ENCODE measurements at regions not wholly inside any gene's neighbourhood (a gene's known extent, or its start where the extent isn't known, plus 50 kb on each side); places are given as distances from the start of the nearest gene placed in this dataset.

DNA sequence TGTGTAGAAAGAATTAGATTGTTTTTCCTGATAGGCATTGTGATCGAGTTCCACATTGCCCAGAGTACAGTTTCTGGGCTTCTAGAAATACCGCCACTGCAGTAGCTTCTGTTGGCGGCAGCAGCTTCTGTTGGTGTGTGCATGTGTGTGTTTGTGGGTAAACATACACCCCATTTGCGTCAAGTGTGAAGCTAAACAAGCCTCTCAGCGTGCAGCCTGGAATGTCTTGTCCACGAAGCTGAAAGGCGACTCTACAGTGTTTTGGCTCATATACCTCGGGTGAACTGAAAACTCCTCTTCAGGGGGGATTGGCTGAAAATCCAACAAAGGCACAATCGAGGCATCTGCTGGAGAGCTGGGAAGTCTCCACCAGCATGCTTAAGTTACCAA is 112.0 kb upstream of the E2F8 start (continued):
- TF ChIP-seq, protein P1, sequence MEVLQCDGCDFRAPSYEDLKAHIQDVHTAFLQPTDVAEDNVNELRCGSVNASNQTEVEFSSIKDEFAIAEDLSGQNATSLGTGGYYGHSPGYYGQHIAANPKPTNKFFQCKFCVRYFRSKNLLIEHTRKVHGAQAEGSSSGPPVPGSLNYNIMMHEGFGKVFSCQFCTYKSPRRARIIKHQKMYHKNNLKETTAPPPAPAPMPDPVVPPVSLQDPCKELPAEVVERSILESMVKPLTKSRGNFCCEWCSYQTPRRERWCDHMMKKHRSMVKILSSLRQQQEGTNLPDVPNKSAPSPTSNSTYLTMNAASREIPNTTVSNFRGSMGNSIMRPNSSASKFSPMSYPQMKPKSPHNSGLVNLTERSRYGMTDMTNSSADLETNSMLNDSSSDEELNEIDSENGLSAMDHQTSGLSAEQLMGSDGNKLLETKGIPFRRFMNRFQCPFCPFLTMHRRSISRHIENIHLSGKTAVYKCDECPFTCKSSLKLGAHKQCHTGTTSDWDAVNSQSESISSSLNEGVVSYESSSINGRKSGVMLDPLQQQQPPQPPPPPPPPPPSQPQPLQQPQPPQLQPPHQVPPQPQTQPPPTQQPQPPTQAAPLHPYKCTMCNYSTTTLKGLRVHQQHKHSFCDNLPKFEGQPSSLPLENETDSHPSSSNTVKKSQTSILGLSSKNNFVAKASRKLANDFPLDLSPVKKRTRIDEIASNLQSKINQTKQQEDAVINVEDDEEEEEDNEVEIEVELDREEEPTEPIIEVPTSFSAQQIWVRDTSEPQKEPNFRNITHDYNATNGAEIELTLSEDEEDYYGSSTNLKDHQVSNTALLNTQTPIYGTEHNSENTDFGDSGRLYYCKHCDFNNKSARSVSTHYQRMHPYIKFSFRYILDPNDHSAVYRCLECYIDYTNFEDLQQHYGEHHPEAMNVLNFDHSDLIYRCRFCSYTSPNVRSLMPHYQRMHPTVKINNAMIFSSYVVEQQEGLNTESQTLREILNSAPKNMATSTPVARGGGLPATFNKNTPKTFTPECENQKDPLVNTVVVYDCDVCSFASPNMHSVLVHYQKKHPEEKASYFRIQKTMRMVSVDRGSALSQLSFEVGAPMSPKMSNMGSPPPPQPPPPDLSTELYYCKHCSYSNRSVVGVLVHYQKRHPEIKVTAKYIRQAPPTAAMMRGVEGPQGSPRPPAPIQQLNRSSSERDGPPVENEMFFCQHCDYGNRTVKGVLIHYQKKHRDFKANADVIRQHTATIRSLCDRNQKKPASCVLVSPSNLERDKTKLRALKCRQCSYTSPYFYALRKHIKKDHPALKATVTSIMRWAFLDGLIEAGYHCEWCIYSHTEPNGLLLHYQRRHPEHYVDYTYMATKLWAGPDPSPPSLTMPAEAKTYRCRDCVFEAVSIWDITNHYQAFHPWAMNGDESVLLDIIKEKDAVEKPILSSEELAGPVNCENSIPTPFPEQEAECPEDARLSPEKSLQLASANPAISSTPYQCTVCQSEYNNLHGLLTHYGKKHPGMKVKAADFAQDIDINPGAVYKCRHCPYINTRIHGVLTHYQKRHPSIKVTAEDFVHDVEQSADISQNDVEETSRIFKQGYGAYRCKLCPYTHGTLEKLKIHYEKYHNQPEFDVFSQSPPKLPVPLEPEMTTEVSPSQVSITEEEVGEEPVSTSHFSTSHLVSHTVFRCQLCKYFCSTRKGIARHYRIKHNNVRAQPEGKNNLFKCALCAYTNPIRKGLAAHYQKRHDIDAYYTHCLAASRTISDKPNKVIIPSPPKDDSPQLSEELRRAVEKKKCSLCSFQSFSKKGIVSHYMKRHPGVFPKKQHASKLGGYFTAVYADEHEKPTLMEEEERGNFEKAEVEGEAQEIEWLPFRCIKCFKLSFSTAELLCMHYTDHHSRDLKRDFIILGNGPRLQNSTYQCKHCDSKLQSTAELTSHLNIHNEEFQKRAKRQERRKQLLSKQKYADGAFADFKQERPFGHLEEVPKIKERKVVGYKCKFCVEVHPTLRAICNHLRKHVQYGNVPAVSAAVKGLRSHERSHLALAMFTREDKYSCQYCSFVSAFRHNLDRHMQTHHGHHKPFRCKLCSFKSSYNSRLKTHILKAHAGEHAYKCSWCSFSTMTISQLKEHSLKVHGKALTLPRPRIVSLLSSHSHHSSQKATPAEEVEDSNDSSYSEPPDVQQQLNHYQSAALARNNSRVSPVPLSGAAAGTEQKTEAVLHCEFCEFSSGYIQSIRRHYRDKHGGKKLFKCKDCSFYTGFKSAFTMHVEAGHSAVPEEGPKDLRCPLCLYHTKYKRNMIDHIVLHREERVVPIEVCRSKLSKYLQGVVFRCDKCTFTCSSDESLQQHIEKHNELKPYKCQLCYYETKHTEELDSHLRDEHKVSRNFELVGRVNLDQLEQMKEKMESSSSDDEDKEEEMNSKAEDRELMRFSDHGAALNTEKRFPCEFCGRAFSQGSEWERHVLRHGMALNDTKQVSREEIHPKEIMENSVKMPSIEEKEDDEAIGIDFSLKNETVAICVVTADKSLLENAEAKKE (CRISPR knock-in tag; IDR thresholded peaks at IDR 0.05), result no peak
- no peak for TF ChIP-seq JUNB (IDR thresholded peaks at IDR 0.05; ENCODE audit: unreplicated experiment)
- TF ChIP-seq NANOG (IDR thresholded peaks at IDR 0.05; ENCODE audit: borderline replicate concordance), result no peak
- TF ChIP-seq CREB1 (CRISPR knock-in tag; IDR thresholded peaks at IDR 0.05; ENCODE audit: low read depth), result no peak

DNA sequence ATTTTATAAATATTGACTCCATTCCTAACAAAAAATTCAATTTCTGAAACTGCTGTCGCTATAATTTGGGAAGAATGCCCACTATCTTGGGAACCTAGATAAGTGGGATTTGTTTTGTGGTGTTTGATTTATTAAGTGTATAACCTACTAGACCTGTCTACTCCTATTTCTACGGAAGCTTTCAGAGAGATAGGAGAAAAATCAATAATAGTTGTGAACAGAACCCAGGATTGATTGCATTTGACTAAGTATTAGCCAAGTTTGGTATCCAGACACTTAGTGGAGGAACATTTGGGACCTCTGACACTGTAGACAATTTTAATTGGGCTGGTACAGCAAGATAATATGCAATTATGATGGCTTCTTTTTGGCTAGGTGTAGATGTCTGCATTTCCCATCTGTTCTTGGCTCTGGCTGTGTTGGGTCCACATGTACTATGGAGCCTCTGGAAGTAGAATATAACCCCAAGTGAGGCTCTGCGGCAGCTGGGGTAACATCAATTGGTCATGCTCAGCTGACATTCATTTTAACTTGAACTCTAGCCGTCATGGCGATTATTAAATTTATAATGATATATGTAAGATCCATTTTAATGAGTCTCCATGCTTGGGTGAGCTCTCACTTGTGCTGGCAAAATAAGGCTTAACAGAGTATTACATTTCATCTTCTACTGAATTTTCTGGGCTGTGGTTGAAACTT is 111.5 kb upstream of the E2F8 start:
- peaks cover under 1% of the 10 kb centered on the region; the same call in 1 of the 2 replicates for H3K4me1 ChIP-seq (ENCODE audit: insufficient read depth)
- H4K20me1 ChIP-seq (replicated peaks; ENCODE audit: insufficient read depth), result no peaks in the 10 kb centered on the region
- H3K4me1 Mint-ChIP-seq, result no peaks in the 10 kb centered on the region
- peaks cover 18% of the 10 kb centered on the region for H3K27me3 ChIP-seq (ENCODE audit: insufficient read depth)
- H3K36me3 Mint-ChIP-seq (ENCODE audit: low read depth), result no peaks in the 10 kb centered on the region
- H3K27ac ChIP-seq (ENCODE audit: low read depth), result no peak overlapping the region
- no peak for ATAC-seq
- H3K79me2 ChIP-seq (replicated peaks; ENCODE audit: insufficient read depth), result no peaks in the 10 kb centered on the region
- no peaks in the 10 kb centered on the region for H3F3A ChIP-seq (replicated peaks; ENCODE audit: low read depth)
- DNase-seq (ENCODE audit: low spot score), result no peak
- 0 out of 2 replicates have a peak overlapping the region, but pooled peaks have one; percentile 52 for H2AFZ ChIP-seq
- no peak overlapping the region for H3K4me2 ChIP-seq
- no peak overlapping the region for H3K4me3 ChIP-seq
- H3K27ac Mint-ChIP-seq, result no peak overlapping the region
- peaks cover 16% of the 10 kb centered on the region for H3K27me3 Mint-ChIP-seq (ENCODE audit: insufficient read depth, low read depth, poor library complexity)
- H3K36me3 ChIP-seq (ENCODE audit: insufficient read depth), result no peaks in the 10 kb centered on the region
- no peak overlapping the region for H3K4me3 Mint-ChIP-seq
- H3K9me2 ChIP-seq (ENCODE audit: insufficient read depth), result no peaks in the 10 kb centered on the region
- H3K9me3 Mint-ChIP-seq, result no peaks in the 10 kb centered on the region
- TF ChIP-seq, protein P1 (CRISPR knock-in tag; IDR thresholded peaks at IDR 0.05), result no peak
- no peak for TF ChIP-seq CREB1 (CRISPR knock-in tag; IDR thresholded peaks at IDR 0.05; ENCODE audit: low read depth)
- TF ChIP-seq STAT1 (IDR thresholded peaks at IDR 0.05; ENCODE audit: unreplicated experiment), result no peak
- TF ChIP-seq ZNF114 (CRISPR knock-in tag; IDR thresholded peaks at IDR 0.05), result no peak
- TF ChIP-seq, protein P2, sequence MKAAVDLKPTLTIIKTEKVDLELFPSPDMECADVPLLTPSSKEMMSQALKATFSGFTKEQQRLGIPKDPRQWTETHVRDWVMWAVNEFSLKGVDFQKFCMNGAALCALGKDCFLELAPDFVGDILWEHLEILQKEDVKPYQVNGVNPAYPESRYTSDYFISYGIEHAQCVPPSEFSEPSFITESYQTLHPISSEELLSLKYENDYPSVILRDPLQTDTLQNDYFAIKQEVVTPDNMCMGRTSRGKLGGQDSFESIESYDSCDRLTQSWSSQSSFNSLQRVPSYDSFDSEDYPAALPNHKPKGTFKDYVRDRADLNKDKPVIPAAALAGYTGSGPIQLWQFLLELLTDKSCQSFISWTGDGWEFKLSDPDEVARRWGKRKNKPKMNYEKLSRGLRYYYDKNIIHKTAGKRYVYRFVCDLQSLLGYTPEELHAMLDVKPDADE (IDR thresholded peaks at IDR 0.05), result no peak
- TF ChIP-seq EZH2 (IDR thresholded peaks at IDR 0.05; ENCODE audit: low read depth, unreplicated experiment), result no peak
